HG03565 (cell line): ENCODE measurements at regions not wholly inside any gene's neighbourhood (a gene's known extent, or its start where the extent isn't known, plus 50 kb on each side); places are given as distances from the start of the nearest gene placed in this dataset.
"Not testable (repeated sequence)": the region's sequence is repeated elsewhere in the genome, so short reads cannot be mapped to it uniquely, and the experiment has no call there.

ENCODE experiments used
- ATAC-seq: cut with Tn5 transposase; IDR thresholded peaks from one replicate; pipeline ENCODE4 v1.9.1; 2021; ENCODE audit warnings: mild to moderate bottlenecking, moderate library complexity; ENCODE audit not compliant: unreplicated experiment

- ATAC-seq: no peak
Measured at GRCh38 chr4:11069083-11069482, 359.6 kb downstream of the HS3ST1 start.

- not testable (repeated sequence) for ATAC-seq
Measured at GRCh38 chr4:11066584-11066983, 362.1 kb downstream of the HS3ST1 start.

GRCh38 chr4:11060637-11061036 lies 368.1 kb downstream of the HS3ST1 start:
- ATAC-seq: not testable (repeated sequence)

- ATAC-seq: not testable (repeated sequence)
Measured at GRCh38 chr4:11054937-11055336, 370.4 kb upstream of the CLNK start.

GRCh38 chr4:11053601-11054220 lies 369.1 kb upstream of the CLNK start:
- no peak for ATAC-seq

- ATAC-seq: no peak
Measured at GRCh38 chr4:11051181-11051580, 366.6 kb upstream of the CLNK start.

GRCh38 chr4:11050766-11051165 lies 366.2 kb upstream of the CLNK start:
- no peak for ATAC-seq

- ATAC-seq: no peak
Measured at GRCh38 chr4:11049001-11049400, 364.4 kb upstream of the CLNK start.

GRCh38 chr4:11042760-11043159 lies 358.2 kb upstream of the CLNK start:
- no peak for ATAC-seq

GRCh38 chr4:11039634-11040131 lies 355.1 kb upstream of the CLNK start:
- no peak for ATAC-seq

- no peak for ATAC-seq
Measured at GRCh38 chr4:11038926-11039325, 354.4 kb upstream of the CLNK start.

GRCh38 chr4:11037637-11038036 lies 353.1 kb upstream of the CLNK start:
- no peak for ATAC-seq

GRCh38 chr4:11028334-11028733 lies 343.8 kb upstream of the CLNK start:
- ATAC-seq: no peak

GRCh38 chr4:11021333-11021732 lies 336.8 kb upstream of the CLNK start:
- no peak for ATAC-seq

GRCh38 chr4:11019451-11020240 lies 335.1 kb upstream of the CLNK start:
- ATAC-seq: no peak

GRCh38 chr4:11014199-11014598 lies 329.6 kb upstream of the CLNK start:
- no peak for ATAC-seq

GRCh38 chr4:11013094-11013664 lies 328.6 kb upstream of the CLNK start:
- ATAC-seq: no peak

- no peak for ATAC-seq
Measured at GRCh38 chr4:11011249-11011648, 326.7 kb upstream of the CLNK start.

- ATAC-seq: no peak
Measured at GRCh38 chr4:11010624-11011023, 326.1 kb upstream of the CLNK start.

GRCh38 chr4:11009281-11009680 lies 324.7 kb upstream of the CLNK start:
- ATAC-seq: no peak

GRCh38 chr4:11005300-11005699 lies 320.7 kb upstream of the CLNK start:
- ATAC-seq: no peak

- no peak for ATAC-seq
Measured at GRCh38 chr4:11004818-11005217, 320.2 kb upstream of the CLNK start.
